HEK293T (cell line): ENCODE measurements at regions not wholly inside any gene's neighbourhood (a gene's known extent, or its start where the extent isn't known, plus 50 kb on each side); places are given as distances from the start of the nearest gene placed in this dataset.

Experiments used
- CTCF ChIA-PET: fragments of 350-600 bp; formaldehyde crosslinking; extraction: SDS; loops from one replicate; lab custom pipeline; 2021; ENCODE audit warnings: antibody characterized with exemption, inconsistent platforms; lab: Yijun Ruan, JAX
- POLR2A ChIA-PET: fragments of 350-600 bp; formaldehyde crosslinking; extraction: SDS; loops from one replicate; lab custom pipeline; 2020; ENCODE audit warnings: antibody characterized with exemption, inconsistent platforms; lab: Yijun Ruan, JAX
- DNase-seq: peaks from one replicate; pipeline ENCODE4 v3.0.0; 2012; ENCODE audit warnings: mixed read lengths; ENCODE audit errors: extremely low spot score
- ARNT ChIP-seq: fragments of 450-650 bp; IDR thresholded peaks from 2 replicates; pipeline ENCODE4 v1.6.1; 2017; ENCODE audit warnings: mild to moderate bottlenecking
- BHLHE40 ChIP-seq: fragments of 450-650 bp; IDR thresholded peaks from 2 replicates; pipeline ENCODE4 v1.6.1; 2016; ENCODE audit warnings: mild to moderate bottlenecking, moderate library complexity, borderline replicate concordance
- CTBP1 ChIP-seq: fragments of 450-650 bp; IDR thresholded peaks from 2 replicates; pipeline ENCODE4 v1.6.1; 2016; ENCODE audit warnings: borderline replicate concordance
- ELF4 ChIP-seq: fragments of 450-650 bp; IDR thresholded peaks from 2 replicates; pipeline ENCODE4 v1.6.1; 2017; ENCODE audit warnings: antibody characterized with exemption
- FOXA1 ChIP-seq: fragments of 450-650 bp; IDR thresholded peaks from 2 replicates; pipeline ENCODE4 v1.6.1; 2016; ENCODE audit warnings: mild to moderate bottlenecking
- FOXK2 ChIP-seq: fragments of 450-650 bp; IDR thresholded peaks from 2 replicates; pipeline ENCODE4 v1.6.1; 2016; ENCODE audit warnings: mild to moderate bottlenecking
- FOXM1 ChIP-seq: fragments of 450-650 bp; IDR thresholded peaks from 2 replicates; pipeline ENCODE4 v1.6.1; 2017; ENCODE audit warnings: mild to moderate bottlenecking, borderline replicate concordance
- HDGF ChIP-seq: fragments of 450-650 bp; IDR thresholded peaks from 2 replicates; pipeline ENCODE4 v1.6.1; 2017; ENCODE audit warnings: antibody characterized with exemption, borderline replicate concordance
- L3MBTL2 ChIP-seq: fragments of 450-650 bp; conservative IDR thresholded peaks from 2 replicates; pipeline ENCODE4 v1.6.1; 2016; ENCODE audit warnings: mild to moderate bottlenecking
- LEF1 ChIP-seq: fragments of 450-650 bp; IDR thresholded peaks from 2 replicates; pipeline ENCODE4 v1.6.1; 2017; ENCODE audit warnings: mild to moderate bottlenecking, borderline replicate concordance
- NFRKB ChIP-seq: fragments of 450-650 bp; IDR thresholded peaks from 2 replicates; pipeline ENCODE4 v1.6.1; 2016; ENCODE audit warnings: mild to moderate bottlenecking, moderate library complexity
- SP1 ChIP-seq: fragments of 450-650 bp; IDR thresholded peaks from 2 replicates; pipeline ENCODE4 v1.6.1; 2017
- SUZ12 ChIP-seq: fragments of 450-650 bp; IDR thresholded peaks from 2 replicates; pipeline ENCODE4 v1.6.1; 2016; ENCODE audit warnings: mild to moderate bottlenecking
- TARDBP ChIP-seq: fragments of 450-650 bp; IDR thresholded peaks from 2 replicates; pipeline ENCODE4 v1.6.1; 2016
- ZNF384 ChIP-seq: fragments of 450-650 bp; IDR thresholded peaks from 2 replicates; pipeline ENCODE4 v1.6.1; 2016
- TF ChIP-seq, protein P1 (sequence below): fragments of 450-650 bp; IDR thresholded peaks from 2 replicates; pipeline ENCODE4 v1.6.1; 2016

DNA sequence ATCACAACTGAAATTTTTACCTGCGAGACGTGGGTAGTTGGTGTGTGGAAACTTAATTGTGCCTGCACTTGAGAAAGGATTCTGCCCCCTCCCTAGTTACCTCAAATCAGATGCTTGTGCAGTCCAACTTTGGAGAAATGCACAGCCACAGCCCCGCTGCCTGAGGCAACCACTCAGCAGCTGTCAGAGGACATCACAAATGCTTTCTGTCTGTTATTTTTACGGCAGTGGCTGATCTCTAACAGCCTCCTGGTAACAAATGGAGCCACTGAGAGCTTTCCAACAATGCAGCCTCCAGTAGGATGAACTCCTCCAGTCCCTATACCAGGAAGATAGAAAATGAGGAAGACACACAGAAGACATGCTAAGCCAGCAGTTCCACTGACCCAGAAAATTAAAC is 712.2 kb upstream of the GHITM start:
- POLR2A ChIA-PET = no interaction called here
- CTCF ChIA-PET = no interaction called here
- DNase-seq = no peak
- TF ChIP-seq SUZ12 (no peak), CTBP1 (no peak), FOXM1 (no peak), TARDBP (no peak), ELF4 (no peak)
- TF ChIP-seq, protein P1, sequence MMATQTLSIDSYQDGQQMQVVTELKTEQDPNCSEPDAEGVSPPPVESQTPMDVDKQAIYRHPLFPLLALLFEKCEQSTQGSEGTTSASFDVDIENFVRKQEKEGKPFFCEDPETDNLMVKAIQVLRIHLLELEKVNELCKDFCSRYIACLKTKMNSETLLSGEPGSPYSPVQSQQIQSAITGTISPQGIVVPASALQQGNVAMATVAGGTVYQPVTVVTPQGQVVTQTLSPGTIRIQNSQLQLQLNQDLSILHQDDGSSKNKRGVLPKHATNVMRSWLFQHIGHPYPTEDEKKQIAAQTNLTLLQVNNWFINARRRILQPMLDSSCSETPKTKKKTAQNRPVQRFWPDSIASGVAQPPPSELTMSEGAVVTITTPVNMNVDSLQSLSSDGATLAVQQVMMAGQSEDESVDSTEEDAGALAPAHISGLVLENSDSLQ = no peak

DNA sequence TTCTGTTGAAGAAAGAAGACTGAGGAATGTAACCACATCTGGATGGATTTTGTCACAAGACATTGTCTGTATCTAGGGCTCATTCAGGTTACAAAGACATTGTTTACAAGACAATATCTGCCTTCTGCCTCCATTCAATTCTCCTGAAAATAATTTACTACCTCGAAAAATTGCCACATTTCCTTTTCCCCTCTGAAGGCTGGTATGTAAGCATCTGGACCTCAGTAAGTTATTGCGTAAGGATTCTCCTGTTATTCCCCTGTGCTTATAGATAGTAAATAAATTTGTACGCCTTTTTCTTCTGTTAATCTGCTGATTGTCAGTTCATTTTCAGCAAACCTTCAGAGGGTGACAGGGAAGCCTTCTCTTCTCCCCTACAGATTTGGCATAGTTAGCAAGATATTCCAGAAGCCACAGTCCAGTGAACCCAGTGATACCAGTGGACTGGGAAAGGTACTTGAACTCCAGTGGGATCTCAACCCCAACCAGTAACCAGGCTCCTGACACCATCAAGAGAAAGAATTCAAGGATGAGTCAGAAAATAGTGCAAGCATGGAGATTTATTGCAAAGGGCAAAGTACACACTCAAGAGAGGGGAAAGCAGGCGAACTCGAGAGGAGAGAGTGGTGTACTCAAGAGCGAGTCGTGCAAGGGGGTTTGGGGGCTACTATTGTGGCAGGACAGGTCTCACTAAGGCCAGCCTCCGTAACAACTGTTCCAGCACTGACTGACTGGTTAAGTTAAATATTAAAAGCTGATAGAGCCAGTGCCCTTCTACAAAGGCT is 706.9 kb upstream of the GHITM start:
- TF ChIP-seq BHLHE40 (no peak), LEF1 (no peak), ARNT (no peak), SUZ12 (no peak), TARDBP (no peak), CTBP1 (no peak), FOXK2 (no peak), SP1 (no peak), ZNF384 (no peak), L3MBTL2 (no peak), NFRKB (no peak), ELF4 (no peak), FOXM1 (no peak), HDGF (no peak), FOXA1 (no peak)
- TF ChIP-seq, protein P1 = no peak
- ChIA-PET POLR2A (no interaction called here), CTCF (no interaction called here)
- DNase-seq = no peak

DNA sequence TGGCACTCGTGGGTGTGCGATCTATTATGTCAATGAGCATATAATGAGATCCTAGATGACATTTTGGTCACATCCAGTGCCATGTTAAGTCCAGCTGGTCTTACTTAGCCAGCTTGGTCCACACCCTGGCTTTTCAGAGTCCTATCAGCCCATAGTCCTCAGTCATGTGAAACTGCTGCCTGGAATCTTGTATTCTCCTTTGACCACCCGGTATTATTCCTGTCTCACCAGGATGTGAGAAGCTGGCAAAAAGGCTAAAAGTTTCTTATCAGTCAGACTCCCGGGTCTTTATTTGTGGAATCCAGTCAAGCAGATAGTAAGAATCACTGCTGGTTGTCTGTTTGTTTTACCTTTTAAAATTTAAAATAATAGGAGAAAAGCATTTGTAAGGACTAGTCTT is 705.6 kb upstream of the GHITM start:
- DNase-seq = no peak
- ChIA-PET CTCF (interaction anchor here (0.6 kb wide), 1 partner anchor 437 kb away, joined by 3 read pairs; no protein-coding TSS in a partner anchor), POLR2A (no interaction called here)
- TF ChIP-seq ELF4 (no peak), LEF1 (no peak), ARNT (no peak), FOXA1 (no peak), CTBP1 (no peak), FOXK2 (no peak), ZNF384 (no peak), L3MBTL2 (no peak), BHLHE40 (no peak), SP1 (no peak), TARDBP (no peak), FOXM1 (no peak), NFRKB (no peak), HDGF (no peak), SUZ12 (no peak)
- TF ChIP-seq, protein P1 = no peak

DNA sequence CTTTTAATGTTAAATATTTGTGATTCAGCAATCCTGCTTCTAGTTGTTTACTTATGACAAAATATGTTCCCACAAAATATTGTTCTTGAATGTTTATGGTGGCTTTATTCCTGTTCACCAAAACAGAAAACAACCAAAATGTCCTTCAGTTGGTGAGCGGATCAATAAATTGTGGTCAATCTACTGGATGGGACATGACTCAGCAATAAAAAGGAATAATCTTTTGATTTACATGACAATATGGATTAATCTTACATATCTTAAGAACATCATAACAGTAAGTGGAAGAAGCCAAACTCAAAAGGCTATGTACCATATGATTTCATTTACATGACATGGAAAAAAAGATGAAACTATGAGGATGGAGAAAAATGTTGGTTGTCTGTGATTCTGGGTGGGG is 691.3 kb upstream of the GHITM start:
- TF ChIP-seq FOXM1 (no peak), HDGF (no peak), CTBP1 (no peak), L3MBTL2 (no peak), FOXA1 (no peak), LEF1 (no peak), ZNF384 (no peak), ELF4 (no peak), SP1 (no peak), NFRKB (no peak), BHLHE40 (no peak), FOXK2 (no peak), TARDBP (no peak)
- TF ChIP-seq, protein P1 = no peak
- DNase-seq = no peak
- POLR2A ChIA-PET = no interaction called here
- CTCF ChIA-PET = no interaction called here

DNA sequence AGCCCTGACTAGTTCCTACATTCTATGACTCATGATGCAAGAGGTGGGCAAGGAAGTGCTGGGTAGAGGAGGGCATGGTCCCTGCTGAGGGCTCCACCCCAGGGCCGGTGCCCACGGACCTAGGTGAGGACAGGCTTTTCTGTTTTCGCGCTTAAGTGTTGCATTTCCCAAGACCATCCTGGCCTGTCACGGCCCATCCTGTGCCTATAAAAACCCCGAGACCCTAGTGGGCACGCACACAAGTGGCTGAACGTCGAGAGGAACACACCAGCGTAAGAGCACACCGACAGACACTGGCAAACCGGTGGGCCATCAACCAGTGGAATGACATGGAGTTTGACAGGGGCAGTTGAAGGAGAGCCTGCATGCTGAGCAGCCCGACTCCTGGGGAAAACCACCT is 680.7 kb upstream of the GHITM start:
- DNase-seq = no peak
- TF ChIP-seq FOXM1 = no peak
- no peak for TF ChIP-seq ZNF384
- TF ChIP-seq, protein P1 = no peak
- no peak for TF ChIP-seq HDGF
- TF ChIP-seq NFRKB = no peak
- TF ChIP-seq ARNT = no peak
- no peak for TF ChIP-seq FOXA1
- no peak for TF ChIP-seq ELF4
- TF ChIP-seq SUZ12 = no peak
- TF ChIP-seq L3MBTL2 = no peak
- no peak for TF ChIP-seq SP1
- no peak for TF ChIP-seq BHLHE40
- TF ChIP-seq TARDBP = no peak
- ChIA-PET POLR2A (no interaction called here), CTCF (no interaction called here)
